OCI-LY1 (cell line): ENCODE measurements at regions not wholly inside any gene's neighbourhood (a gene's known extent, or its start where the extent isn't known, plus 50 kb on each side); places are given as distances from the start of the nearest gene placed in this dataset.

ENCODE experiments used
- H2AFZ ChIP-seq: fragments of 200-600 bp; sonication (generic), shearing (Covaris generic); 2 replicates; pipeline ENCODE4 v1.6.0; 2014; ENCODE audit warnings: antibody characterized with exemption, mild to moderate bottlenecking, low read length
- H3F3A ChIP-seq: fragments of 200-600 bp; sonication (generic), shearing (Covaris generic); 2 replicates; pipeline ENCODE4 v1.6.0; 2014; ENCODE audit warnings: mild to moderate bottlenecking, antibody characterized with exemption, low read length, moderate library complexity; ENCODE audit not compliant: insufficient read depth
- H3K27ac ChIP-seq: fragments of 200-600 bp; sonication (generic); 2 replicates; pipeline ENCODE4 v1.5.1; 2014; ENCODE audit warnings: low read length, mixed run types, mild to moderate bottlenecking, low read depth; ENCODE audit not compliant: poor library complexity, severe bottlenecking
- H3K27me3 ChIP-seq: fragments of 200-600 bp; sonication (generic); 2 replicates; pipeline ENCODE4 v1.6.0; 2014; ENCODE audit warnings: antibody characterized with exemption, mild to moderate bottlenecking, low read length, moderate library complexity; ENCODE audit not compliant: insufficient read depth
- H3K36me3 ChIP-seq: fragments of 200-600 bp; sonication (generic); 2 replicates; pipeline ENCODE4 v1.6.1; 2014; ENCODE audit warnings: mild to moderate bottlenecking, antibody characterized with exemption, low read length, moderate library complexity, mixed read lengths; ENCODE audit not compliant: insufficient read depth
- H3K4me1 ChIP-seq: fragments of 200-600 bp; sonication (generic); 2 replicates; pipeline ENCODE4 v1.5.1; 2014; ENCODE audit warnings: mild to moderate bottlenecking, low read length, moderate library complexity; ENCODE audit not compliant: insufficient read depth, severe bottlenecking
- H3K4me2 ChIP-seq: fragments of 200-600 bp; sonication (generic), shearing (Covaris generic); 2 replicates; pipeline ENCODE4 v1.6.1; 2014; ENCODE audit warnings: low read length
- H3K4me3 ChIP-seq: fragments of 200-600 bp; sonication (generic); 2 replicates; pipeline ENCODE4 v1.5.1; 2014; ENCODE audit warnings: low read length, low read depth, mild to moderate bottlenecking, mixed read lengths; ENCODE audit not compliant: poor library complexity, severe bottlenecking
- H3K79me2 ChIP-seq: fragments of 200-600 bp; shearing (Covaris generic); 2 replicates; pipeline ENCODE4 v1.6.1; 2016; ENCODE audit warnings: mixed run types, low read length, mixed read lengths; ENCODE audit not compliant: insufficient read depth
- H3K9ac ChIP-seq: fragments of 200-600 bp; sonication (generic), shearing (Covaris generic); 2 replicates; pipeline ENCODE4 v1.6.1; 2014; ENCODE audit warnings: mild to moderate bottlenecking, low read length, mixed read lengths
- H3K9me2 ChIP-seq: fragments of 200-600 bp; sonication (generic), shearing (Covaris generic); 2 replicates; pipeline ENCODE4 v1.6.1; 2014; ENCODE audit warnings: low read depth, mild to moderate bottlenecking, low read length, mixed read lengths
- H3K9me3 ChIP-seq: fragments of 200-600 bp; shearing (Covaris generic); 2 replicates; pipeline ENCODE4 v1.6.1; 2014; ENCODE audit warnings: low read length, mixed read lengths
- H4K20me1 ChIP-seq: fragments of 200-600 bp; sonication (generic), shearing (Covaris generic); 2 replicates; pipeline ENCODE4 v1.6.0; 2016; ENCODE audit warnings: mild to moderate bottlenecking, low read length; ENCODE audit not compliant: insufficient read depth
- EZH2 ChIP-seq: fragments of 200-600 bp; sonication (generic), shearing (Covaris generic); IDR thresholded peaks from 2 replicates; pipeline ENCODE4 v1.8.0; 2017; ENCODE audit warnings: borderline replicate concordance, mixed run types, mild to moderate bottlenecking, antibody characterized with exemption, low read length, moderate library complexity, mixed read lengths
- TF ChIP-seq, protein P1 (sequence below): fragments of 200-600 bp; sonication (generic), shearing (Covaris generic); IDR thresholded peaks from 2 replicates; pipeline ENCODE4 v1.5.1; 2017; ENCODE audit warnings: mild to moderate bottlenecking, antibody characterized with exemption, low read length, moderate library complexity, mixed read lengths

DNA sequence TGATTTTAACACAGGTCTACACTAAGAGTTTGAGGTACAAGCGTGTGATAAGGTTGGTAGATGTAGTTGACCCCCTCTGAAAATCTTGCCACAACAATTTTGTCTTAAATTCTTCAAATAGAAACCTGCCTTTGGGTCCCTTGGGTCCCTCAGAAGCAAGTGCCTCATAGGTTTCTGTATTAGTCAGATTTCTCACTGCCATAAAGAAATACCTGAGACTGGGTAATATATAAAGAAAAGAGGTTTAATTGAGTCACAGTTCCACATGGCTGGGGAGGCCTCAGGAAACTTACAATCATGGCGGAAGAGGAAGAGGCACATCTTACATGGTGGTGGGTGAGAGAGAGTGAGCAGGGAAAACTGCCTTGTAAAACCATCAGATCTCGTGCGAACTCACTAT is 301.2 kb downstream of the MAP2K6 start:
- Histone ChIP-seq H3K27ac (no peak overlapping the region), H2AFZ (no peak overlapping the region)

DNA sequence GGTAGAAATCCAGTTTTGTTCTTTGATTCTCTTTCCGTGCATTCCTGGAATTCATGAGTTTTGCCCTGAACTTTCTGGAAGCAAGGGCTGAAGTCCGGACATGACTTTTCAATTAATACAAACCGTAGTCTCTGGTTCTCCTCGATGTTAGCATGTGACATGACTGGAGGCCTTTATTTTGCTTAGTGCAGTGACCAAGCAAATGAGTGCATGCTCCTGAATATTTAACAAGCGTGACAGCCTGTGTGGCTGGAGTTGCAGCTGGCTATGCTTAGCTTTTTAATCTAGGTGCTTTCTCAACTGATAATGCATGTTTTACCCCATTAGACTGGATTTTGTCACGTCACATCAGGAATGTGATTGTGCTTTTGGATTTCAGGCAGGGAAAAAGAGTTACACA is 302.1 kb downstream of the MAP2K6 start:
- no peak for TF ChIP-seq EZH2
- TF ChIP-seq, protein P1, sequence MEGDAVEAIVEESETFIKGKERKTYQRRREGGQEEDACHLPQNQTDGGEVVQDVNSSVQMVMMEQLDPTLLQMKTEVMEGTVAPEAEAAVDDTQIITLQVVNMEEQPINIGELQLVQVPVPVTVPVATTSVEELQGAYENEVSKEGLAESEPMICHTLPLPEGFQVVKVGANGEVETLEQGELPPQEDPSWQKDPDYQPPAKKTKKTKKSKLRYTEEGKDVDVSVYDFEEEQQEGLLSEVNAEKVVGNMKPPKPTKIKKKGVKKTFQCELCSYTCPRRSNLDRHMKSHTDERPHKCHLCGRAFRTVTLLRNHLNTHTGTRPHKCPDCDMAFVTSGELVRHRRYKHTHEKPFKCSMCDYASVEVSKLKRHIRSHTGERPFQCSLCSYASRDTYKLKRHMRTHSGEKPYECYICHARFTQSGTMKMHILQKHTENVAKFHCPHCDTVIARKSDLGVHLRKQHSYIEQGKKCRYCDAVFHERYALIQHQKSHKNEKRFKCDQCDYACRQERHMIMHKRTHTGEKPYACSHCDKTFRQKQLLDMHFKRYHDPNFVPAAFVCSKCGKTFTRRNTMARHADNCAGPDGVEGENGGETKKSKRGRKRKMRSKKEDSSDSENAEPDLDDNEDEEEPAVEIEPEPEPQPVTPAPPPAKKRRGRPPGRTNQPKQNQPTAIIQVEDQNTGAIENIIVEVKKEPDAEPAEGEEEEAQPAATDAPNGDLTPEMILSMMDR, result no peak
- no peak overlapping the region for H2AFZ ChIP-seq

More for the DNA sequence above, 301.2 kb downstream of the MAP2K6 start:
- Histone ChIP-seq H3K4me3 (no peak overlapping the region), H3K9ac (no peak overlapping the region), H3K27me3 (no peaks in the 10 kb centered on the region), H3F3A (no peaks in the 10 kb centered on the region), H4K20me1 (no peaks in the 10 kb centered on the region), H3K9me2 (no peaks in the 10 kb centered on the region), H3K79me2 (no peaks in the 10 kb centered on the region), H3K4me2 (no peak overlapping the region), H3K4me1 (no peaks in the 10 kb centered on the region), H3K9me3 (no peaks in the 10 kb centered on the region), H3K36me3 (no peaks in the 10 kb centered on the region)
- TF ChIP-seq EZH2, result no peak
- TF ChIP-seq, protein P1, result no peak

DNA sequence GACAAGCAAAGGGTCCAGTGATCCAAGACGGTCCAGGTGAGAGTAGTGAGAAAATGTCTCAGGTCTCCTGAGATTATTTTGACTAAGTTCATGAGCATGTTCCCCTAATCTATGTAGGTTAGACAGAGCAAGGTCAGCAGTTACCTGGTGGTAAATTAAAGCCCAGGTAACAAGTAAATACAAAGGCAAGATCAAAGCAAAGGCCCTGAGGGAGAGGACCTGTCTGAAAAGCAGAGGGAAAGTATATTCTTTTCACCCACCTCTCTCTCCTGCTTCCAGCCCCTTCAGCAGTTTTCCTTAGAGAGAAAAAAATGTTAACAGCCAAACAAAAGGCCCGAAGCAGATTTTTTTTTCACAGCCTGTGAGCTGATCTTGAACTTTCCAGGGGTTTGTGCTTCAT is 302.7 kb downstream of the MAP2K6 start:
- Histone ChIP-seq H3K9me3 (no peaks in the 10 kb centered on the region), H3K27me3 (no peaks in the 10 kb centered on the region), H3K79me2 (no peaks in the 10 kb centered on the region), H3K4me2 (no peak overlapping the region), H3K27ac (no peak overlapping the region), H3K9ac (no peak overlapping the region), H3K4me3 (no peak overlapping the region), H3F3A (no peaks in the 10 kb centered on the region), H3K36me3 (no peaks in the 10 kb centered on the region), H3K9me2 (no peaks in the 10 kb centered on the region), H3K4me1 (no peaks in the 10 kb centered on the region), H2AFZ (no peak overlapping the region), H4K20me1 (no peaks in the 10 kb centered on the region)
- TF ChIP-seq EZH2, result no peak
- TF ChIP-seq, protein P1, result no peak

More for the DNA sequence above, 302.1 kb downstream of the MAP2K6 start:
- H4K20me1 ChIP-seq, result no peaks in the 10 kb centered on the region
- H3K27me3 ChIP-seq, result no peaks in the 10 kb centered on the region
- H3K9ac ChIP-seq, result no peak overlapping the region
- no peak overlapping the region for H3K4me3 ChIP-seq
- H3K4me2 ChIP-seq, result no peak overlapping the region
- no peaks in the 10 kb centered on the region for H3K79me2 ChIP-seq
- no peaks in the 10 kb centered on the region for H3K36me3 ChIP-seq
- H3K4me1 ChIP-seq, result no peaks in the 10 kb centered on the region
- H3K9me3 ChIP-seq, result no peaks in the 10 kb centered on the region
- H3F3A ChIP-seq, result no peaks in the 10 kb centered on the region
- H3K27ac ChIP-seq, result no peak overlapping the region
- H3K9me2 ChIP-seq, result no peaks in the 10 kb centered on the region
